T47D (cell line): ENCODE measurements at regions not wholly inside any gene's neighbourhood (a gene's known extent, or its start where the extent isn't known, plus 50 kb on each side); places are given as distances from the start of the nearest gene placed in this dataset.

Experiments used
- DNase-seq, 2 experiments: peaks; one replicate each; pipeline versions ENCODE4 v3.0.0 to v3.0.0-alpha.2; 2011 to 2012; ENCODE audit warnings: low read depth in 1 of 2, low spot score in 1 of 2
- JUND ChIP-seq: IDR thresholded peaks from 2 replicates; pipeline ENCODE4 v1.6.1; 2012; ENCODE audit warnings: low read depth
- in situ Hi-C: cut with HindIII; loops from 2 replicates; pipeline ENCODE4 v1.10.0; 2016; ENCODE audit warnings: low sequenced_read_pairs, low pct_unique_long_range_greater_than_20kb

- no peak for TF ChIP-seq JUND
- DNase-seq, result no peak
- in situ Hi-C loops, result no loop called here
These were observed 219.8 kb upstream of the GYPA start for GRCh38 chr4:144360146-144360793.

- in situ Hi-C loops, result no loop called here
- no peak for DNase-seq
- no peak for TF ChIP-seq JUND
These were observed 221.8 kb upstream of the GYPA start for GRCh38 chr4:144362366-144362765.

GRCh38 chr4:144363890-144364289, 223.4 kb upstream of the GYPA start:
- DNase-seq, result no peak

GRCh38 chr4:144366425-144366824, 225.9 kb upstream of the GYPA start:
- no peak for TF ChIP-seq JUND
- no peak for DNase-seq
- in situ Hi-C loops, result no loop called here

More at GRCh38 chr4:144363890-144364289, 223.4 kb upstream of the GYPA start:
- in situ Hi-C loops, result no loop called here
- TF ChIP-seq JUND, result no peak

- in situ Hi-C loops, result no loop called here
- no peak for DNase-seq
- no peak for TF ChIP-seq JUND
These were observed 231.0 kb upstream of the GYPA start for GRCh38 chr4:144371485-144371884.

GRCh38 chr4:144374065-144374464, 233.5 kb upstream of the GYPA start:
- in situ Hi-C loops, result no loop called here
- DNase-seq, result no peak
- TF ChIP-seq JUND, result no peak

GRCh38 chr4:144376866-144377265, 236.3 kb upstream of the GYPA start:
- TF ChIP-seq JUND, result no peak
- DNase-seq, result no peak

DNA sequence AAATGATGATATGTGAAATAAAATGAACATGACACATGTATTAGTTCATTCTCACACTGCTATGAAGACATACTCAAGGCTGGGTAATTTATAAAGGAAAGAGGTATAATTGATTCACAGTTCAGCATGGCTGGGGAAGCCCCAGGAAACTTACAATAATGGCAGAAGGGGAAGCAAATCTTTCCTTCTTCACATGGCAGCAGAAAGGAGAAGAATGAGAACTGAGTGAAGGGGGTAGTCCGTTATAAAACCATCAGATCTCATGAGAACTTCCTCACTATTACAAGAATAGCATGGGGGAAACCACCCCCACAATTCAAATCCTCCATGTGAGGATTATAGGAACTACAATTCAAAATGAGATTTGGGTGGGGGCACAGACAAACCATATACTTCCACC, 243.9 kb upstream of the GYPA start:
- in situ Hi-C loops, result no loop called here
- no peak for DNase-seq
- no peak for TF ChIP-seq JUND

More at GRCh38 chr4:144376866-144377265, 236.3 kb upstream of the GYPA start:
- in situ Hi-C loops, result no loop called here

DNA sequence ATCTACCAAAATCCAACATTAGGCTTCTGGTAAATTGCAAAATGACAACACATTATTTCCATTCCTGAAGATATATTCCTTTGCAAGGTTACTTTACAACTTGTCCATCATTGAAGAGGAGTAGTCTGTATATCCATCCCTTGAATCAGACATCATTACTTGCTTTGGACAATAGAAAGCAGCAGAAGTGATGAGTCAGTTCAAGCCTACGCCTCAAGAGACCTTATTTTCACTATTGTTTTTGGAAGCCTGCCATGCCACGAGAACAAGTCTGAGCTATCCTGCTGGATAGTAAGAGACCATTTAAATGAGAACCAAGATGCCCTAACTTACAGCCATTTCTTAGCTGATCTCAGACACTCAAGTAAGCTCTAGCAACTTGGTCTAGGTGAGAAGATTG, 246.0 kb upstream of the HHIP start:
- TF ChIP-seq JUND, result no peak
- peak in 1 of 2 experiments; percentile 46 for DNase-seq
- in situ Hi-C loops, result no loop called here

GRCh38 chr4:144402176-144402575, 243.8 kb upstream of the HHIP start:
- in situ Hi-C loops, result no loop called here
- TF ChIP-seq JUND, result no peak
- no peak for DNase-seq

GRCh38 chr4:144402999-144403398, 243.0 kb upstream of the HHIP start:
- no peak for TF ChIP-seq JUND
- in situ Hi-C loops, result no loop called here
- DNase-seq, result no peak

GRCh38 chr4:144403893-144404292, 242.1 kb upstream of the HHIP start:
- DNase-seq, result no peak
- no peak for TF ChIP-seq JUND
- in situ Hi-C loops, result no loop called here

DNA sequence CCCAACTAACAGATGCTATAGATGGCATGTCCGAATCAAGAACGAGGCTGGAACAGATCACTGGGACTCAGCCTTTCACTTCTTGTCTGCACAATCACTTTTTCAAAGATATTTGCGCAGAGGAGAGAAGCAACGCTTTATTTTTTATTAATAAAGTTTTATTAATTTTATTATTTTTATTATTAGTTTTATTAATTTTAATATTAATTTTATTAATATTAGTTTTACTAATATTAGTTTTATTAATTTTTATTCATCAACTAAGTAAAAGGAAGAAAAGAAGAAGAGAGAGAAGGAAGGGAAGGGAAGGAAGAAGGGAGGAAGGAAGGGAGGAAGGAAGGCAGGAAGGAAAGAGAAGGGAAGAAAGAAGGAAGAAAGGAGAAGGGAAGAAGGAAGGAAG, 236.4 kb upstream of the HHIP start:
- TF ChIP-seq JUND, result no peak
- DNase-seq, result no peak
- in situ Hi-C loops, result no loop called here

- no peak for TF ChIP-seq JUND
- DNase-seq, result no peak
- in situ Hi-C loops, result no loop called here
These were observed 235.6 kb upstream of the HHIP start for GRCh38 chr4:144410230-144410783.
